ENCODE measurements at regions not wholly inside any gene's neighbourhood (a gene's known extent, or its start where the extent isn't known, plus 50 kb on each side); places are given as distances from the start of the nearest gene placed in this dataset.
"Not testable (repeated sequence)": the region's sequence is repeated elsewhere in the genome, so short reads cannot be mapped to it uniquely, and the experiment has no call there.

DNA sequence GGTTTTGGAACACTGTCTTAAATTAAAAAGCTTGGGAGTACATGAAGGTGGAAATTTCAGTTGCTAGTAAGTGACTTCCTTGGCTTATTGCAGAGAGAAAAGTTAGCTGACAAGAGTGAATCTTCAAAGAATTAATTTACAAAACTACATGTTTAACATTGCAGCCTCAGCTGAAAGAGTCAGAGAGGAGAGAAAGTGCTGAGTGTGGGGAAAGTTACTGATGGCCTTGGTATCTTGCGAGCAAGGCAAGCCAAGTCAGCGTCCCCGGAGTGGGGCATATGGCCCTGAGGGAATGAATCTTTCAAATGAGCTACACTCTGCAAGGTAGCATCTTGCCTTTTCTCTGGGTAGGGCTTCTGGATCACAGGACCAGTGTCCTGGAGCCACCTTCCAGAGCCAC, 131.3 kb downstream of the LPIN1 start:
- peaks cover 18% of the 10 kb centered on the region for H3K4me1 ChIP-seq (ENCODE audit: insufficient read depth, low read length)
- H3K9me3 ChIP-seq (ENCODE audit: low read depth, low read length): no peaks in the 10 kb centered on the region
- no peak overlapping the region for H3K4me3 ChIP-seq (ENCODE audit: low read length)
- no peaks in the 10 kb centered on the region for H3K27me3 ChIP-seq (ENCODE audit: insufficient read depth, low read length)

DNA sequence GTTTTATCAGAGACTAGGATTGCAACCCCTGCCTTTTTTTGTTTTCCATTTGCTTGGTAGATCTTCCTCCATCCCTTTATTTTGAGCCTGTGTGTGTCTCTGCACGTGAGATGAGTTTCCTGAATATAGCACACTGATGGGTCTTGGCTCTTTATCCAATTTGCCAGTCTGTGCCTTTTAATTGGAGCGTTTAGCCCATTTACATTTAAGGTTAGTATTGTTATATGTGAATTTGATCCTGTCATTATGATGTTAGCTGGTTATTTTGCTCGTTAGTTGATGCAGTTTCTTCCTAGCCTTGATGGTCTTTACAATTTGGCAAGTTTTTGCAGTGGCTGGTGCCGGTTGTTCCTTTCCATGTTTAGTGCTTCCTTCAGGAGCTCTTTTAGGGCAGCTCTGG, 138.8 kb downstream of the LPIN1 start:
- H3K4me1 ChIP-seq (ENCODE audit: insufficient read depth, low read length); H3K27me3 ChIP-seq (ENCODE audit: insufficient read depth, low read length); H3K4me3 ChIP-seq (ENCODE audit: low read length): not testable (repeated sequence)
- H3K9me3 ChIP-seq (ENCODE audit: low read depth, low read length): peaks cover 18% of the 10 kb centered on the region

DNA sequence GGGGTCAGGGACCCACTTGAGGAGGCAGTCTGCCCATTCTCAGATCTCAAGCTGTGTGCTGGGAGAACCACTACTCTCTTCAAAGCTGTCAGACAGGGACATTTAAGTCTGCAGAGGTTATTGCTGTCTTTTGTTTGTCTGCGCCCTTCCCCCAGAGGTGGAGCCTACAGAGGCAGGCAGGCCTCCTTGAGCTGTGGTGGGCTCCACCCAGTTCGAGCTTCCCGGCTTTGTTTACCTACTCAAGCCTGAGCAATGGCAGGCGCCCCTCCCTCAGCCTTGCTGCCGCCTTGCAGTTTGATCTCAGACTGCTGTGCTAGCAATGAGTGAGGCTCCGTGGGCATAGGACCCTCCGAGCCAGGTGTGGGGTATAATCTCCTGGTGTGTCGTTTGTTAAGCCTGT, 140.5 kb downstream of the LPIN1 start:
- H3K4me1 ChIP-seq (ENCODE audit: insufficient read depth, low read length); H3K27me3 ChIP-seq (ENCODE audit: insufficient read depth, low read length); H3K4me3 ChIP-seq (ENCODE audit: low read length): not testable (repeated sequence)
- peaks cover 18% of the 10 kb centered on the region for H3K9me3 ChIP-seq (ENCODE audit: low read depth, low read length)

DNA sequence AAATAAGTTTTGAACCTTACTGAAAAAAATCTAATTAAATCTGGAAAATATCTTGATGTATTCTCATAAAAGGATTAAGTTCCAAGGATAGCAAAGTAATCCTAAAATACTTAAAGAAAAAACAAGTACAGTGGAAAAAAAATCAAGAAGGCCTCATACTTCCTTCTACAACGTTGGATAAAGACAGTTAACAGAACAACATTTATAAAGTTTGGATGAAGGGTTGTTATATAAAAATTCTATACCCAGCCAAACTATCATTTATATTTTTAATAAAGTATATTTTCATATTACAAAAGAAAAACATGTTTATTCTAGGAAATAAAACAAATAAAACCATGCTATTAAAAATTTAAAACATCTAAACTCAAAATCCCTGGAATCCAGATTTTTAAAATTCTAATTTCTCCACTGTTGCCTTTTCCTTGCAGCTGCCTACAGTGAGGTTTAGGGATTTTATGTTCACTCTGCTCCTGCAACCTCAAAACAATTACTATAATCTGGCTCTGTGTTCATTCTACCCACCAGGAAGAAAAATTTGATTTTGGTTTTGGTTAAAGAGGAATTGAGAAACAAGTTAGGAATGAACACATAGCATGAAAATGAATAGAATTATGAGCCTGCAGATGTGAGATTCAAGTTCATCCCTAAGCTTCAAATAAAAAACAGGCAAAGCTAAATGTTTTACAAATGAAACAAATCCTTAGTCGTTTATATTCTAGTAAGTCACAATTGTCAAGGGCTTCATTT, 142.8 kb downstream of the LPIN1 start:
- H3K27me3 ChIP-seq (ENCODE audit: insufficient read depth, low read length): no peaks in the 10 kb centered on the region
- no peaks in the 10 kb centered on the region for H3K4me1 ChIP-seq (ENCODE audit: insufficient read depth, low read length)
- H3K4me3 ChIP-seq (ENCODE audit: low read length): no peak overlapping the region
- H3K9me3 ChIP-seq (ENCODE audit: low read depth, low read length): peaks cover 18% of the 10 kb centered on the region

DNA sequence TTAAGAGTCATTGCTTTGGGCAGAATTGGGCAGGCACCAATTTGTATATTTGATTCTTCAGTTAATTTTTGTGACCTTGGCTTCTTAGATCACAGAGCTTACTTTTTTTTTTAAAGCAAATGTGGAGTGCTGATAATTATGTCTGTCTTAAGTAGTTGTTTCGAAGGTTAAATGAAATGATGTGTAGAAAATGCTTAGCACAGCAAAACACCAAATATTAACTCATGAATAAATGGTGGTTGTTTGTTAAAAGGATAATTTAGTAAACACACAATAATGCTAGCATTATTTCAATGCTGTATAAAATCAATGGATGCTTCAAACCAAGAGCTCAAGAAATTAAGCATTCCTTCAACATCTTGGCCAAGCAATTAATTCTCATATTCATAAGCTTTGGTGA, 143.4 kb downstream of the LPIN1 start:
- Histone ChIP-seq H3K4me3 (ENCODE audit: low read length) (no peak overlapping the region), H3K4me1 (ENCODE audit: insufficient read depth, low read length) (no peaks in the 10 kb centered on the region), H3K9me3 (ENCODE audit: low read depth, low read length) (peaks cover 18% of the 10 kb centered on the region), H3K27me3 (ENCODE audit: insufficient read depth, low read length) (no peaks in the 10 kb centered on the region)

DNA sequence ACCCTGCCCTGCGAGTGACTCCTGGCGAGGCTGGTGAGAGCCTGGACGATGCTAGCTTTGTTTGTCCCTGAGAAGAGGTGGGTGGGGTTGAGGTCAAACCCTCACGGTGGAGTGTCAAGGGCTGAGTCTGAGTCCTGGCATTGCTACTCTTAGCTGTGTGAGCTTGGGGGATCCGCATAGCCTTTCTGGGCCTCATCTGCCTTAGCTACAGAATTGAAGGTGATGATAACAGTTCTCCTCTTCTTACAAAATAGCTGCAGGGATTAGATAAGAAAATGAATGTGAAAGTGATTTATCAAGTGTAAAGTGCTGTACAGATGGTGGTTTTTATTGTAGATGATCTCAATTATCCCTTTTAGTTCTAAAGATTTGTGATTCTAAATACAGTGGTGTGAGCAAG, 144.6 kb downstream of the LPIN1 start:
- H3K4me3 ChIP-seq (ENCODE audit: low read length): no peak overlapping the region
- H3K27me3 ChIP-seq (ENCODE audit: insufficient read depth, low read length): no peaks in the 10 kb centered on the region
- peaks cover 18% of the 10 kb centered on the region for H3K9me3 ChIP-seq (ENCODE audit: low read depth, low read length)

DNA sequence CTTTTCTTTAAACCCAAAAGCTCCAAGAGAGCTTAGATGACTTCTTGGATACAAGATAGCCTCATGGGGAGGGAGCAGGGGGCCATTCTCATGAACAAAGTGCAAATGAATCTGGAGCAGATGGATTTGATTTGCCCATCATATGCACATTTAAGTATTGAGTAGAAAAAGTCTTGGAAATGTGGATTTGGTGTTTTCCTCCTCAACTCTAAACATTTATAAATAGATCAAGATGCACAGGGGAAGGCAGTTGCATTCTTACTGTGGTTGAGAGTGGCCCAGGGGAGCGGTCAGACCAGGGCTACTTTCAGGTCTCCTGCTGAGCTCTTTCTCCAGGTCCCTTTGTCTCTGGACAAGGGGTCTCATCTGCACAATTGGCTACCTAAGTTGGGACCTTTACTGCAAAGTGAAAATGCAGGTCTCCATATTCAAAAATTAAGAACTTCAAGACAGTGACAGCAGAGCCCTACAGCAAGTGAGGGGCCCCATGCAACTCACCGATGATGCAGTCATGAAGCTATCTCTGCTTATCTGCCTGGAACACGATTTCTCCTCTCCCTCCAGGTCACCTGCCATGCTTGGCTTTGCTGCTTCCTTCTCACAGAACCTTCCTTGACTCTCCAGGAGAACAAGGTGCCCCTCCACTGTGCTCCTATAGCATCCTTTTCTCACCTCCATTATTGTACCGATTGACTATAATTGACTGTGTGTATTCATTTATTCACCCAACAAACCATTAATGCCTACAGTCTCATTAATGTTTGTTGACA, 145.4 kb downstream of the LPIN1 start:
- no peak overlapping the region for H3K4me3 ChIP-seq (ENCODE audit: low read length)
- H3K9me3 ChIP-seq (ENCODE audit: low read depth, low read length): peaks cover 18% of the 10 kb centered on the region
- H3K27me3 ChIP-seq (ENCODE audit: insufficient read depth, low read length): no peaks in the 10 kb centered on the region
- H3K4me1 ChIP-seq (ENCODE audit: insufficient read depth, low read length): no peaks in the 10 kb centered on the region

More for the DNA sequence above, 144.6 kb downstream of the LPIN1 start:
- H3K4me1 ChIP-seq (ENCODE audit: insufficient read depth, low read length): no peaks in the 10 kb centered on the region

DNA sequence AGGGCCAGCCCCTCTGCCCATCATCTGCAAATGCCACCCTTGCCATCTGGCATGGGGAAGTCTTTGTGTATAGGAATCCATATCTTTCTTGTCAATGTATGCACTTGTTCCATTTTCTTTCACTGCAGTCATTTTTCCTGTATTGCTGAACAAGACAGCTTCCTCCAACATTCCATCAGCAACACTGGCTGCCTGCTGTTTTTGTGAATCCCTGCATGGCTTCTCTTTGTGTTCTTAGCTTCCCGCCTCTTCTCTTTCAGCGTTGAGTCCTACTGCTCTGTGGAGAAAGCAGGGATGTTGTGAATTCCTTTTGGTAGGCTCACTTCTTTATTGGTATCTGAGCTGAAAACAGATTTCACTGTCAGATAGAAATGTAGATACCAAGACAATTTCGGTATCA, 150.0 kb downstream of the LPIN1 start:
- Histone ChIP-seq H3K4me3 (ENCODE audit: low read length) (no peak overlapping the region), H3K27me3 (ENCODE audit: insufficient read depth, low read length) (no peaks in the 10 kb centered on the region), H3K9me3 (ENCODE audit: low read depth, low read length) (no peaks in the 10 kb centered on the region), H3K4me1 (ENCODE audit: insufficient read depth, low read length) (peaks cover 9% of the 10 kb centered on the region)

DNA sequence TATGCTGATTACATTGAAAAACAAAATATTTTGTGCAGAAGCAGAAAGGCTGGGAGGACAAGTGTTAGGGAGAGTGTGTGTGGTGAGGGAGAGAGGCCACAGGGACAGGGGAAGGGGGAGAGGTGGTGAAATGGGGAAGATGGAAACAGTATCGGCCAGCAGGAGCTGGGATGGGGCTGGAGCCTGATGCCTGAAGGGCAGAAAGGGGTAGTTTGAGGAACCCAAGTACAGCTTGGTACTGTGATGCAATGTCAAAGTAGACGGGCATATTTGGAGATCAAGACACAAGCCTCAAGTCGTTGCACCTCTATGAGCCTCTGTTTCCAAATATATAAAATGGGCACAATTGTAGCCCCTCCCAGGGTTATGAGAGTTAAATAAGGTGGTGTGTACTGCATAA, 152.1 kb downstream of the LPIN1 start:
- Histone ChIP-seq H3K9me3 (ENCODE audit: low read depth, low read length) (no peaks in the 10 kb centered on the region), H3K4me1 (ENCODE audit: insufficient read depth, low read length) (peaks cover 22% of the 10 kb centered on the region), H3K27me3 (ENCODE audit: insufficient read depth, low read length) (no peaks in the 10 kb centered on the region), H3K4me3 (ENCODE audit: low read length) (no peak overlapping the region)

DNA sequence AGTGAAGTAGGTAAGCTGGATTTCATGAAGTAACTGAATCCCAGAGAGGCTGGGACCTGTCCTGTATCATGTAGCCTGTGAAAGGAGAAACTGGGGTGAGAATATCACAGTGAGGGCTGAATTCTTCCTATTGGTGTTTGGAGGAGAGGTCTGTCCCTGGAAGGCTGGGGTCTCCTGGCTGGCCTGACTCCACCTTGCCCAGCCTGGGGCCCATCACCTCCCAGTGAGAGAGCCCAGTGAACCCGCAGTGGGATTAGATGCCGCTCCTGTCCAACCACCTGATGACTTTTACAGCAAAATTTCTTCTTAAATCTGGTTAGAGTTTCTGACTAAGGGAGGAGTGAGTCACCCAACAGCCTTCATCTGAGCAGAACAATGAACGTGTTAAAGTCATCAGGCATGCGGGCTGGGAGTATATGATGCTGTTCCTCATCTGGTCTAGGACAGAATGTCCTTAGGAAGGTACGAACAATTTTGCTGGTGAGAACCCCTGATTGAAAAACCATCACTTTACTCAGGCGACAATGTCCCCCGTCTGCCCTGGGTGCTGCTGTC, 152.9 kb downstream of the LPIN1 start:
- H3K27me3 ChIP-seq (ENCODE audit: insufficient read depth, low read length): no peaks in the 10 kb centered on the region
- no peaks in the 10 kb centered on the region for H3K9me3 ChIP-seq (ENCODE audit: low read depth, low read length)
- H3K4me1 ChIP-seq (ENCODE audit: insufficient read depth, low read length): peaks cover 29% of the 10 kb centered on the region
- H3K4me3 ChIP-seq (ENCODE audit: low read length): no peak overlapping the region

DNA sequence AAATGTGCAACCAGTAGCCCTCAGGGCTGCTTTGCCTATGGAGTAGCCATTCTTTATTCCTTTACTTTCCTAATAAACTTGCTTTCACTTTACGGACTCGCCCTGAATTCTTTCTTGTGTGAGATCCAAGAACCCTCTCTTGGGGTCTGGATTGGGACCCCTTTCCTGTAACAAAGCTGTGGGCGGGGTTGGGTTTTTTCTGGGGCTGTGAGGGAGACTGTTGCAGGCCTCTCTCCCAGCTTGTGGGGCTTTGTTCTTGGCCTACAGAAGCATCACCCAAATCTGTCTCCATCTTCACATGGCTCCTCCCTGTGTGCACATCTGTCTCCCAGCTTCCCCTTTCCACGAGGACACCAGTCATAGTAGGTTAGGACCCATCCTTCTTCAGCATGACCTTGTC, 154.5 kb downstream of the LPIN1 start:
- H3K4me3 ChIP-seq (ENCODE audit: low read length); H3K9me3 ChIP-seq (ENCODE audit: low read depth, low read length); H3K27me3 ChIP-seq (ENCODE audit: insufficient read depth, low read length): not testable (repeated sequence)
- H3K4me1 ChIP-seq (ENCODE audit: insufficient read depth, low read length): peaks cover 40% of the 10 kb centered on the region

DNA sequence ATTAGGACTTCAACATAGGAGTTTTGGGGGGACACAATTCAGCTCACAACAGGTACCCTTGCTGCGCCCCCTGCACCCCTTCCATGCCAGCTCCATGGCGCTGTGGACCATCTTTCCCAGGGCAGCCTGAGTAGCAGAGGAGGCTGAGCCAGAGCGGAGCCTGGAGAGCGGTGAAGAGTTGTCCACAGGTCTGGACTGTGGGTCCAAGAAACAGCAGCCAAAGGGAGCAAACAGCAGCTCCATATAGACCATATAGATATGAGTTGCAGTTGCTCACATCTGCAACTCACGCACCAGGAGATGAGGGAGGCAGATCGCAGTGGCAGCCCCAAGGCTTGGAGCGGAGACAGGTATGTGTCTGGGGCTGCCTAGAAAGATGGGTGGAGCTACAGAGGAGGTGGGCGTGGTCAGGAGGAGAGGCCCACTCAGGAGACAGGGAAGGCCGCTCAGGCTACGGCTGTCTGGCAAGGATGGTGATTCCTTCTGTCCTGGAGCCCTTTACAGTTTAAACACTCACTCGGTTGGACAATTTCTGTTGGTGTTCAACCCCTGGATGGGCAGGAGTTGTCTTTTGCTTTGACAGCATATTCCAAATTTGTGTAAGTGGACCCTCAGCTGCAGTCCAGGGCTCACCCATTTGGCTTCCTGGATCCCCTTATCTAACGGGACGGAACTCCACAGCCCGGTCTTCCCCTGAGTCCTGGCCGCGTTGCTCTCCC, 155.1 kb downstream of the LPIN1 start:
- Histone ChIP-seq H3K27me3 (ENCODE audit: insufficient read depth, low read length) (no peaks in the 10 kb centered on the region), H3K4me1 (ENCODE audit: insufficient read depth, low read length) (peaks cover 45% of the 10 kb centered on the region), H3K9me3 (ENCODE audit: low read depth, low read length) (no peaks in the 10 kb centered on the region), H3K4me3 (ENCODE audit: low read length) (no peak overlapping the region)

DNA sequence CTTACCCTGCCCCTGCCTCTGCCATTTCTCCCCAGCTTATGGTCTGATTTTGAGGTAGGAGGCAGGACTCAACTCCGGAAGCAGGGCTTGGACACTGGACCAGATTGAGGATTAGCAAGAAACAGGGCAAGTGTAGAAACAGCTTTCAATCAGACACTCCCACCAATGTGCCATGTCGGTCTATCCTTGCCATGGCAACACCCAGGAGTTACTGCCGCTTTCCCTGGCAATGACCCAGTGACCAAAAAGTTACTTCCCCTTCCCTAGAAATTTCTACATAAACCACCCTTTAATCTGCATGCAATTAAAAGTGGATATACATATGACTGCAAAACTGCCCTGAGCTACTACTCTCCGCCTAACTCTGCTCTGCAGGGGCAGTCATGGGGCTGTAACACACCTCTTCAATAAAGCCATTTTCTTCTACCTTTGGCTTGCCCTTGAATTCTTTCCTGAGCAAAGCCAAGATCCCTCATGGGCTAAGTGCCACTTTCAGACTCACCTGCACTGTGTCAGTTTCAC, 156.7 kb downstream of the LPIN1 start:
- Histone ChIP-seq H3K4me3 (ENCODE audit: low read length) (no peak overlapping the region), H3K4me1 (ENCODE audit: insufficient read depth, low read length) (peaks cover 61% of the 10 kb centered on the region)

DNA sequence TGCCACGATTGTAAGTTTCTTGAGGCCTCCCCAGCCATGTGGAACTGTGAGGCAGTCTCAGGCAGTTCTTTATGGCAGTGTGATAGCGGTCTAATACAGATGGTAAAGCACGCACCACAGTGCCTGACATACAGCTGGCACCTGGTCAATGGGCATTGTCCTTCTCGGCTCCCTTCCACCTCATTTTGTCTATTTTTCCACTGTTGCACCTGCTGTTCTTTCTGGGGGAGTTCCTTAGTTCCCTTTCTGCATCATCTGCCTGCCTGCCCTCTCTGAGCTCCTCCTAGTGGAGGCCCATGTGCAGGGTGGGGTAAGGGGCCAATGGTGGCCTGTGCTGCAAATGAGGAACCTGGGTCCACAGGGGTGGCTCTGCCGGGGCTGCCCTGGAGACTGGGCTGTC, 157.6 kb downstream of the LPIN1 start:
- Histone ChIP-seq H3K4me3 (ENCODE audit: low read length) (no peak overlapping the region), H3K9me3 (ENCODE audit: low read depth, low read length) (no peaks in the 10 kb centered on the region), H3K4me1 (ENCODE audit: insufficient read depth, low read length) (peaks cover 62% of the 10 kb centered on the region), H3K27me3 (ENCODE audit: insufficient read depth, low read length) (no peaks in the 10 kb centered on the region)

More for the DNA sequence above, 156.7 kb downstream of the LPIN1 start:
- no peaks in the 10 kb centered on the region for H3K9me3 ChIP-seq (ENCODE audit: low read depth, low read length)
- no peaks in the 10 kb centered on the region for H3K27me3 ChIP-seq (ENCODE audit: insufficient read depth, low read length)

DNA sequence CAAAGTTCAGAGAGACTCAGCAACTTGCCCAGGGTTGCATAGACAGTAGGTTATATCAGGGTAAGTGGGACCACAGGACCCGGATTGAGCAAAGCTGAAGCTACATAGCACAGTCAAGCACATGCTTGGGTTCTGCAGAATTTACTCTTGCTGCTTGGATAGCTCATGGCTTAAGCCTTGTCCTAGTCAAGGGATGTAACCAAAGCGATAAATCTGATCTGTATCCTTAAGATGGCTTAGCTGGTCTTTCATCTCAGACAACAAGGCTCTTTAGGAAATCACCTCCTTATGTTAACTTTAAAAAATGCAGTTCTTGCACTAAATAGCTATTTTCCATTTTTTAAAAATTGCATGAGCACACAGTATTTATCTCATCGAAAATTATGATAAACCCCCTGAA, 158.5 kb downstream of the LPIN1 start:
- no peak overlapping the region for H3K4me3 ChIP-seq (ENCODE audit: low read length)
- no peaks in the 10 kb centered on the region for H3K9me3 ChIP-seq (ENCODE audit: low read depth, low read length)
- H3K4me1 ChIP-seq (ENCODE audit: insufficient read depth, low read length): peaks cover 60% of the 10 kb centered on the region
- H3K27me3 ChIP-seq (ENCODE audit: insufficient read depth, low read length): no peaks in the 10 kb centered on the region

Data from mononuclear cell (primary cell).